ENCODE measurements at regions not wholly inside any gene's neighbourhood (a gene's known extent, or its start where the extent isn't known, plus 50 kb on each side); places are given as distances from the start of the nearest gene placed in this dataset.
"Not testable (repeated sequence)": the region's sequence is repeated elsewhere in the genome, so short reads cannot be mapped to it uniquely, and the experiment has no call there.

- TF ChIP-seq CTCF (IDR thresholded peaks at IDR 0.05); ZFX (IDR thresholded peaks at IDR 0.05; ENCODE audit: borderline replicate concordance): not testable (repeated sequence)
Measured at GRCh38 chrX:17975349-17975748, 114.3 kb upstream of the RAI2 start.

Measured in 22Rv1 (cell line).